ENCODE measurements at regions not wholly inside any gene's neighbourhood (a gene's known extent, or its start where the extent isn't known, plus 50 kb on each side); places are given as distances from the start of the nearest gene placed in this dataset.

DNA sequence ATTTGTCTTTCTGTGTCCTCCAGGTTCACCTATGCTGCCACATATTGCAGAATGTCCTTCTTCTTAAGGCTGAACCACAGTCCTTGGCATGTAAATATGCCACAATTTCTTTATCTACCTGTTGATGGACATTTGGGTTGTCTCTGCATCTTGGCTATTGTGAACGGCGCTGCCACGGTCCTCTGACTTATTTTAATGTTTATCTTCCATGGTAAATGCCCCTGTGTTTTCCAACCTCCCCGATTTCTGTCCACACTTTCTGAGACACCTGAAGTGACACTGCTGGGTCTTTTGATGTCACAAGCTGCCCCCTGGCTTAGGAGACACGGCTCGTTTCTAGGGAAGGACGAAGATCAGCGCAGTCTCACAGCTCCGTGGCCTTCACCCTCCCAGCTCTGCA is 128.3 kb upstream of the PDE10A start:
- intact Hi-C loops (cut with micrococcal nuclease): no loop called here
- H3K79me2 ChIP-seq (ENCODE audit: insufficient read depth, low read length): no peaks in the 10 kb centered on the region
- TF ChIP-seq, protein P1, sequence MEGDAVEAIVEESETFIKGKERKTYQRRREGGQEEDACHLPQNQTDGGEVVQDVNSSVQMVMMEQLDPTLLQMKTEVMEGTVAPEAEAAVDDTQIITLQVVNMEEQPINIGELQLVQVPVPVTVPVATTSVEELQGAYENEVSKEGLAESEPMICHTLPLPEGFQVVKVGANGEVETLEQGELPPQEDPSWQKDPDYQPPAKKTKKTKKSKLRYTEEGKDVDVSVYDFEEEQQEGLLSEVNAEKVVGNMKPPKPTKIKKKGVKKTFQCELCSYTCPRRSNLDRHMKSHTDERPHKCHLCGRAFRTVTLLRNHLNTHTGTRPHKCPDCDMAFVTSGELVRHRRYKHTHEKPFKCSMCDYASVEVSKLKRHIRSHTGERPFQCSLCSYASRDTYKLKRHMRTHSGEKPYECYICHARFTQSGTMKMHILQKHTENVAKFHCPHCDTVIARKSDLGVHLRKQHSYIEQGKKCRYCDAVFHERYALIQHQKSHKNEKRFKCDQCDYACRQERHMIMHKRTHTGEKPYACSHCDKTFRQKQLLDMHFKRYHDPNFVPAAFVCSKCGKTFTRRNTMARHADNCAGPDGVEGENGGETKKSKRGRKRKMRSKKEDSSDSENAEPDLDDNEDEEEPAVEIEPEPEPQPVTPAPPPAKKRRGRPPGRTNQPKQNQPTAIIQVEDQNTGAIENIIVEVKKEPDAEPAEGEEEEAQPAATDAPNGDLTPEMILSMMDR (IDR thresholded peaks at IDR 0.05): no peak
- no peak for DNase-seq
- Mint-ChIP-seq H3K9me3 (peaks cover 0 to 6% (median 0%) of the 10 kb centered on the region in 7 donors), H3K27ac (no peak overlapping the region), H3K36me3 (no peaks in the 10 kb centered on the region), H3K27me3 (ENCODE audit: low read depth in 3 of 3) (peaks cover 0 to 5% (median 1%) of the 10 kb centered on the region in 3 donors), H3K4me3 (no peak overlapping the region), H3K4me1 (no peaks in the 10 kb centered on the region)
- H3K9ac ChIP-seq (ENCODE audit: insufficient read depth, low read length, poor library complexity, severe bottlenecking): no peak overlapping the region
- H4K20me1 ChIP-seq (ENCODE audit: insufficient read depth, low read length): no peaks in the 10 kb centered on the region
- H3K9me3 ChIP-seq (replicated peaks in 1 of 2; ENCODE audit: control insufficient read depth in 1 of 2, insufficient read depth in 1 of 2, low read length in 2 of 2): peaks cover 0 to 5% of the 10 kb centered on the region in 2 donors
- 86% methylated on average over 9 of the region's 9 CpGs for WGBS (ENCODE audit: insufficient coverage)
- no peaks in the 10 kb centered on the region for H3K4me1 ChIP-seq (ENCODE audit: control insufficient read depth in 1 of 2, insufficient read depth in 2 of 2, low read length in 2 of 2)
- no peak overlapping the region for H3K4me2 ChIP-seq (replicated peaks; ENCODE audit: extremely low read depth, low read length, poor library complexity, severe bottlenecking)
- H3K27me3 ChIP-seq (ENCODE audit: control insufficient read depth in 2 of 2, insufficient read depth in 2 of 2, low read length in 2 of 2): no peaks in the 10 kb centered on the region
- no peak overlapping the region for H3K4me3 ChIP-seq (replicated peaks in 1 of 3; ENCODE audit: low read depth in 2 of 3, low read length in 3 of 3)
- no peak overlapping the region for H2AFZ ChIP-seq (ENCODE audit: insufficient read depth, low read depth, low read length, poor library complexity, severe bottlenecking)
- no peaks in the 10 kb centered on the region for H3K36me3 ChIP-seq (replicated peaks in 1 of 2; ENCODE audit: control insufficient read depth in 1 of 2, insufficient read depth in 2 of 2, low read length in 2 of 2)
- no peak overlapping the region for H3K27ac ChIP-seq (ENCODE audit: low read depth in 1 of 2, low read length in 2 of 2)

DNA sequence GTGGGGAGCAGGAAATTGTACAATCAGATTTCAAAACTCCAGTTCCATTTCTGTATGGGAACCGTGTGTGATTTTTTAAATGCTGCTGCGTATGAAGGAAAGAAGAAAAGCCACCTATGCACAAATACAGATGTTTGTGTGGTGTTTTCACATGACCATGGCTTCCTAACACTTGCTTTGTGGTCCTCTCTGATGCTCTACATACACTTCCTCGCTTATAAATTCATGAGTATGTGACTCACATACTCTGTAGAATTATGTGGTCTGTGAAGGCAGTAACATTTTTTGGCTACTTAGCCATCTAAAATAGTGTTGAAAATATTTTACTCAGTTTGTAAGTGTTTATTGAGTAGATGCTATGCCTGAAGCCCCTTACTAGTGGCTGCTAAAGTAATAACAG is 119.8 kb upstream of the PDE10A start:
- TF ChIP-seq, protein P1 (IDR thresholded peaks at IDR 0.05): no peak
- H2AFZ ChIP-seq (ENCODE audit: insufficient read depth, low read depth, low read length, poor library complexity, severe bottlenecking): no peak overlapping the region
- Mint-ChIP-seq H3K4me3 (no peak overlapping the region), H3K9me3 (peaks cover 0 to 3% (median 0%) of the 10 kb centered on the region in 7 donors), H3K27ac (no peak overlapping the region), H3K27me3 (ENCODE audit: low read depth in 3 of 3) (peaks cover 0 to 3% (median 0%) of the 10 kb centered on the region in 3 donors), H3K4me1 (no peaks in the 10 kb centered on the region), H3K36me3 (no peaks in the 10 kb centered on the region)
- no peaks in the 10 kb centered on the region for H3K27me3 ChIP-seq (ENCODE audit: control insufficient read depth in 2 of 2, insufficient read depth in 2 of 2, low read length in 2 of 2)
- no peaks in the 10 kb centered on the region for H3K9me3 ChIP-seq (replicated peaks in 1 of 2; ENCODE audit: control insufficient read depth in 1 of 2, insufficient read depth in 1 of 2, low read length in 2 of 2)
- H3K4me3 ChIP-seq (replicated peaks in 1 of 3; ENCODE audit: low read depth in 2 of 3, low read length in 3 of 3): no peak overlapping the region
- no peak for DNase-seq
- intact Hi-C loops (cut with micrococcal nuclease): no loop called here
- no peaks in the 10 kb centered on the region for H4K20me1 ChIP-seq (ENCODE audit: insufficient read depth, low read length)
- H3K4me1 ChIP-seq (ENCODE audit: control insufficient read depth in 1 of 2, insufficient read depth in 2 of 2, low read length in 2 of 2): no peaks in the 10 kb centered on the region
- no CpG with 5 or more reads among the region's 3 CpGs for WGBS (ENCODE audit: insufficient coverage)
- no peaks in the 10 kb centered on the region for H3K79me2 ChIP-seq (ENCODE audit: insufficient read depth, low read length)
- no peak overlapping the region for H3K27ac ChIP-seq (ENCODE audit: low read depth in 1 of 2, low read length in 2 of 2)
- H3K9ac ChIP-seq (ENCODE audit: insufficient read depth, low read length, poor library complexity, severe bottlenecking): no peak overlapping the region
- no peaks in the 10 kb centered on the region for H3K36me3 ChIP-seq (replicated peaks in 1 of 2; ENCODE audit: control insufficient read depth in 1 of 2, insufficient read depth in 2 of 2, low read length in 2 of 2)
- no peak overlapping the region for H3K4me2 ChIP-seq (replicated peaks; ENCODE audit: extremely low read depth, low read length, poor library complexity, severe bottlenecking)
